ENCODE measurements at regions not wholly inside any gene's neighbourhood (a gene's known extent, or its start where the extent isn't known, plus 50 kb on each side); places are given as distances from the start of the nearest gene placed in this dataset.

- no peak overlapping the region for H3K27ac ChIP-seq (ENCODE audit: low read depth in 2 of 2, low read length in 1 of 2)
- H3K9me2 ChIP-seq = no peaks in the 10 kb centered on the region
- CTCF ChIA-PET = no interaction called here
- H3K4me3 ChIP-seq (ENCODE audit: low read depth in 2 of 2, low read length in 1 of 2) = no peak overlapping the region
- no peak overlapping the region for H2AFZ ChIP-seq (ENCODE audit: low read depth)
- H3K4me1 ChIP-seq (ENCODE audit: control insufficient read depth in 1 of 2, insufficient read depth in 2 of 2, low read depth in 1 of 2, low read length in 1 of 2) = no peaks in the 10 kb centered on the region
- no peaks in the 10 kb centered on the region for H4K20me1 ChIP-seq (ENCODE audit: insufficient read depth)
- H3K9me3 ChIP-seq = no peaks in the 10 kb centered on the region
- H3K79me2 ChIP-seq (ENCODE audit: insufficient read depth) = no peaks in the 10 kb centered on the region
- H3K27me3 ChIP-seq (ENCODE audit: insufficient read depth) = no peaks in the 10 kb centered on the region
- no peak overlapping the region for H3K9ac ChIP-seq
- 44% methylated on average over 1 of the region's 6 CpGs for WGBS (ENCODE audit: low lambda C conversion rate)
- H3F3A ChIP-seq (replicated peaks; ENCODE audit: insufficient read depth) = no peaks in the 10 kb centered on the region
- POLR2A ChIA-PET = no interaction called here
- no peak overlapping the region for H3K4me2 ChIP-seq
- no peak for DNase-seq
- H3K36me3 ChIP-seq (replicated peaks in 1 of 2; ENCODE audit: control insufficient read depth in 1 of 2, insufficient read depth in 2 of 2, low read length in 1 of 2) = no peaks in the 10 kb centered on the region
- no peak for TF ChIP-seq IRF3 (IDR thresholded peaks at IDR 0.05; ENCODE audit: low read depth, low read length)
- TF ChIP-seq RCOR1 (IDR thresholded peaks at IDR 0.05; ENCODE audit: low read length) = no peak
- TF ChIP-seq FOXJ3 (CRISPR knock-in tag; IDR thresholded peaks at IDR 0.05) = no peak
- no peak for TF ChIP-seq YY1 (IDR thresholded peaks at IDR 0.05; ENCODE audit: low read depth)
- TF ChIP-seq GABPA (IDR thresholded peaks at IDR 0.05; ENCODE audit: low read depth) = no peak
- TF ChIP-seq MEF2A (IDR thresholded peaks at IDR 0.05; ENCODE audit: borderline replicate concordance, low read depth) = no peak
Measured at GRCh38 chr11:70707821-70708220, 309.5 kb downstream of the CTTN start.

GRCh38 chr11:70709596-70709995 lies 311.3 kb downstream of the CTTN start:
- CTCF ChIA-PET = no interaction called here
- Histone ChIP-seq H3K4me2 (no peak overlapping the region), H3K79me2 (ENCODE audit: insufficient read depth) (no peaks in the 10 kb centered on the region), H2AFZ (ENCODE audit: low read depth) (no peak overlapping the region), H3K9me2 (no peaks in the 10 kb centered on the region), H3K9ac (no peak overlapping the region), H3K27ac (ENCODE audit: low read depth in 2 of 2, low read length in 1 of 2) (no peak overlapping the region), H3K4me3 (ENCODE audit: low read depth in 2 of 2, low read length in 1 of 2) (no peak overlapping the region), H3F3A (replicated peaks; ENCODE audit: insufficient read depth) (no peaks in the 10 kb centered on the region), H4K20me1 (ENCODE audit: insufficient read depth) (no peaks in the 10 kb centered on the region), H3K4me1 (ENCODE audit: control insufficient read depth in 1 of 2, insufficient read depth in 2 of 2, low read depth in 1 of 2, low read length in 1 of 2) (peaks cover 0 to 11% of the 10 kb centered on the region in 2 experiments; a peak in 1 of 4 replicates), H3K27me3 (ENCODE audit: insufficient read depth) (no peaks in the 10 kb centered on the region), H3K9me3 (no peaks in the 10 kb centered on the region), H3K36me3 (replicated peaks in 1 of 2; ENCODE audit: control insufficient read depth in 1 of 2, insufficient read depth in 2 of 2, low read length in 1 of 2) (no peaks in the 10 kb centered on the region)
- POLR2A ChIA-PET = no interaction called here
- 69% methylated on average over 15 of the region's 16 CpGs for WGBS (ENCODE audit: low lambda C conversion rate)
- TF ChIP-seq IRF3 (IDR thresholded peaks at IDR 0.05; ENCODE audit: low read depth, low read length) = no peak
- TF ChIP-seq POLR2AphosphoS5 (IDR thresholded peaks at IDR 0.05; ENCODE audit: low read depth, low read length) = no peak
- TF ChIP-seq SIN3A (IDR thresholded peaks at IDR 0.05; ENCODE audit: borderline replicate concordance, low read depth, low read length) = no peak
- no peak for DNase-seq

GRCh38 chr11:70710192-70710591 lies 311.9 kb downstream of the CTTN start:
- Histone ChIP-seq H3K79me2 (ENCODE audit: insufficient read depth) (no peaks in the 10 kb centered on the region), H3K27ac (ENCODE audit: low read depth in 2 of 2, low read length in 1 of 2) (no peak overlapping the region), H3F3A (replicated peaks; ENCODE audit: insufficient read depth) (no peaks in the 10 kb centered on the region), H3K9ac (no peak overlapping the region), H3K36me3 (replicated peaks in 1 of 2; ENCODE audit: control insufficient read depth in 1 of 2, insufficient read depth in 2 of 2, low read length in 1 of 2) (no peaks in the 10 kb centered on the region), H4K20me1 (ENCODE audit: insufficient read depth) (no peaks in the 10 kb centered on the region), H2AFZ (ENCODE audit: low read depth) (no peak overlapping the region), H3K27me3 (ENCODE audit: insufficient read depth) (no peaks in the 10 kb centered on the region), H3K9me3 (no peaks in the 10 kb centered on the region), H3K9me2 (no peaks in the 10 kb centered on the region), H3K4me1 (ENCODE audit: control insufficient read depth in 1 of 2, insufficient read depth in 2 of 2, low read depth in 1 of 2, low read length in 1 of 2) (peaks cover 0 to 11% of the 10 kb centered on the region in 2 experiments; a peak in 1 of 4 replicates), H3K4me3 (ENCODE audit: low read depth in 2 of 2, low read length in 1 of 2) (no peak overlapping the region), H3K4me2 (no peak overlapping the region)
- POLR2A ChIA-PET = no interaction called here
- no peak for DNase-seq
- CTCF ChIA-PET = no interaction called here
- TF ChIP-seq RXRA (IDR thresholded peaks at IDR 0.05; ENCODE audit: borderline replicate concordance, low read depth) = no peak
- 82% methylated on average over 11 of the region's 11 CpGs for WGBS (ENCODE audit: low lambda C conversion rate)

Data from SK-N-SH (cell line).